IMR-90 (cell line): ENCODE measurements at regions not wholly inside any gene's neighbourhood (a gene's known extent, or its start where the extent isn't known, plus 50 kb on each side); places are given as distances from the start of the nearest gene placed in this dataset.

Source experiments
- ATAC-seq: fragments of 200-7000 bp; cut with Tn5 transposase; 2 replicates; pipeline ENCODE4 v1.9.1; 2020; ENCODE audit warnings: low read depth, mild to moderate bottlenecking, moderate library complexity
- BruUV-seq: library from RNA; stranded (reverse); fragments of 400-500 nt; replicated peaks from 2 replicates; lab custom pipeline; 2021; lab: Mats Ljungman, UMichigan
- CTCF ChIA-PET: fragments of 300-600 bp; formaldehyde crosslinking; extraction: SDS; loops from one replicate; lab custom pipeline; 2021; ENCODE audit warnings: antibody characterized with exemption; lab: Yijun Ruan, JAX
- POLR2A ChIA-PET: fragments of 300-600 bp; sonication (Branson Sonifier 250); formaldehyde crosslinking; loops from one replicate; lab custom pipeline; 2022; ENCODE audit warnings: antibody characterized with exemption; ENCODE audit not compliant: unreplicated experiment; lab: Charles Lee
- DNase-seq: peaks from one replicate; pipeline ENCODE4 v3.0.0; 2013
- H2AFZ ChIP-seq: replicated peaks from 2 replicates; pipeline ENCODE3; 2013; ENCODE audit warnings: low read length, mild to moderate bottlenecking; ENCODE audit not compliant: poor library complexity
- H2AK5ac ChIP-seq: 2 replicates; pipeline ENCODE4 v1.6.1; 2013; ENCODE audit warnings: low read depth, low read length, inconsistent platforms
- H2AK9ac ChIP-seq: replicated peaks from 2 replicates; pipeline ENCODE3; 2013; ENCODE audit warnings: mild to moderate bottlenecking, low read depth, low read length, moderate library complexity; ENCODE audit not compliant: poor library complexity
- H2BK120ac ChIP-seq: 2 replicates; pipeline ENCODE4 v1.6.1; 2013; ENCODE audit warnings: low read depth, low read length, inconsistent platforms
- H2BK15ac ChIP-seq: 3 replicates; pipeline ENCODE4 v1.6.1; 2013; ENCODE audit warnings: low read depth, low read length, inconsistent platforms
- H2BK20ac ChIP-seq: 2 replicates; pipeline ENCODE4 v1.6.1; 2013; ENCODE audit warnings: low read depth, mild to moderate bottlenecking, inconsistent platforms, low read length, moderate library complexity
- H2BK5ac ChIP-seq: 2 replicates; pipeline ENCODE4 v1.6.1; 2013; ENCODE audit warnings: mild to moderate bottlenecking, low read depth, low read length, inconsistent platforms; ENCODE audit not compliant: poor library complexity, severe bottlenecking
- H3K14ac ChIP-seq: replicated peaks from 2 replicates; pipeline ENCODE4 v1.6.1; 2013; ENCODE audit warnings: low read depth, low read length, inconsistent platforms
- H3K18ac ChIP-seq: 2 replicates; pipeline ENCODE4 v1.6.1; 2013; ENCODE audit warnings: low read depth, low read length, control low read depth
- H3K23ac ChIP-seq: 2 replicates; pipeline ENCODE4 v1.6.1; 2013; ENCODE audit warnings: low read depth, low read length, inconsistent platforms
- H3K27ac ChIP-seq: 2 replicates; pipeline ENCODE4 v1.5.1; 2013; ENCODE audit warnings: mild to moderate bottlenecking, control low read depth, low read length; ENCODE audit not compliant: insufficient read depth
- H3K27me3 ChIP-seq: 2 replicates; pipeline ENCODE4 v1.6.1; 2013; ENCODE audit warnings: low read length; ENCODE audit not compliant: control insufficient read depth, insufficient read depth
- H3K36me3 ChIP-seq: 2 replicates; pipeline ENCODE4 v1.6.1; 2013; ENCODE audit warnings: low read length, mixed read lengths; ENCODE audit not compliant: control insufficient read depth, insufficient read depth
- H3K4ac ChIP-seq: 2 replicates; pipeline ENCODE4 v1.6.1; 2013; ENCODE audit warnings: low read depth, low read length, inconsistent platforms
- H3K4me1 ChIP-seq: 2 replicates; pipeline ENCODE4 v1.6.1; 2013; ENCODE audit warnings: low read length, mixed read lengths; ENCODE audit not compliant: control insufficient read depth, insufficient read depth
- H3K4me2 ChIP-seq: 2 replicates; pipeline ENCODE4 v1.6.1; 2013; ENCODE audit warnings: low read depth, mild to moderate bottlenecking, control low read depth, low read length, moderate library complexity
- H3K4me3 ChIP-seq: 2 replicates; pipeline ENCODE4 v1.5.1; 2013; ENCODE audit warnings: low read depth, mild to moderate bottlenecking, control low read depth, low read length, moderate library complexity; ENCODE audit not compliant: insufficient read depth
- H3K56ac ChIP-seq: 2 replicates; pipeline ENCODE4 v1.6.1; 2013; ENCODE audit warnings: low read length, inconsistent platforms; ENCODE audit not compliant: insufficient read depth; ENCODE audit errors: extremely low read depth
- H3K79me1 ChIP-seq, 2 experiments: 2 replicates each; pipeline ENCODE4 v1.6.1; 2013; ENCODE audit warnings: low read length in 2 of 2, inconsistent platforms in 1 of 2, low read depth in 1 of 2
- H3K9ac ChIP-seq: 2 replicates; pipeline ENCODE4 v1.6.1; 2013; ENCODE audit warnings: low read depth, low read length, control low read depth
- H3K9me1 ChIP-seq: 2 replicates; pipeline ENCODE4 v1.6.1; 2013; ENCODE audit warnings: low read length, inconsistent platforms; ENCODE audit not compliant: insufficient read depth
- H3K9me3 ChIP-seq: 2 replicates; pipeline ENCODE4 v1.6.1; 2013; ENCODE audit warnings: low read length; ENCODE audit not compliant: control insufficient read depth, insufficient read depth
- H4K20me1 ChIP-seq: 2 replicates; pipeline ENCODE4 v1.6.1; 2013; ENCODE audit warnings: low read length, inconsistent platforms; ENCODE audit not compliant: insufficient read depth
- H4K5ac ChIP-seq: 2 replicates; pipeline ENCODE4 v1.6.1; 2013; ENCODE audit warnings: mild to moderate bottlenecking, low read depth, low read length, control low read depth
- H4K8ac ChIP-seq, 2 experiments: 2 replicates each; pipeline ENCODE4 v1.6.1; 2013; ENCODE audit warnings: low read depth in 2 of 2, low read length in 2 of 2, control low read depth in 1 of 2, inconsistent platforms in 1 of 2
- H4K91ac ChIP-seq: 2 replicates; pipeline ENCODE4 v1.6.1; 2013; ENCODE audit warnings: low read depth, low read length, inconsistent platforms; ENCODE audit not compliant: insufficient read depth
- BHLHE40 ChIP-seq: fragments of 150-350 bp; IDR thresholded peaks from 2 replicates; pipeline ENCODE4 v1.6.1; 2016; ENCODE audit warnings: mild to moderate bottlenecking, low read depth, low read length
- CEBPB ChIP-seq: IDR thresholded peaks from 2 replicates; pipeline ENCODE4 v1.6.1; 2012; ENCODE audit warnings: low read depth, low read length, improper control_type of control experiment
- CHD1 ChIP-seq: IDR thresholded peaks from 2 replicates; pipeline ENCODE4 v1.6.1; 2012; ENCODE audit warnings: low read depth, low read length, improper control_type of control experiment
- FOS ChIP-seq: fragments of 150-350 bp; IDR thresholded peaks from 2 replicates; pipeline ENCODE4 v1.6.1; 2016; ENCODE audit warnings: low read depth, low read length
- MAFK ChIP-seq: IDR thresholded peaks from 2 replicates; pipeline ENCODE4 v1.6.1; 2012; ENCODE audit warnings: low read depth, low read length, improper control_type of control experiment
- MAZ ChIP-seq: IDR thresholded peaks from 2 replicates; pipeline ENCODE4 v1.6.1; 2012; ENCODE audit warnings: low read depth, mild to moderate bottlenecking, low read length, improper control_type of control experiment, moderate library complexity, borderline replicate concordance
- MXI1 ChIP-seq: IDR thresholded peaks from 2 replicates; pipeline ENCODE4 v1.6.1; 2012; ENCODE audit warnings: low read depth, mild to moderate bottlenecking, low read length, moderate library complexity, borderline replicate concordance
- POLR2A ChIP-seq: IDR thresholded peaks from 2 replicates; pipeline ENCODE4 v1.6.1; 2012; ENCODE audit warnings: mild to moderate bottlenecking, low read depth, low read length
- RAD21 ChIP-seq: IDR thresholded peaks from 2 replicates; pipeline ENCODE4 v1.6.1; 2012; ENCODE audit warnings: low read length, improper control_type of control experiment
- RCOR1 ChIP-seq: IDR thresholded peaks from 2 replicates; pipeline ENCODE4 v1.6.1; 2012; ENCODE audit warnings: mild to moderate bottlenecking, low read length, improper control_type of control experiment; ENCODE audit not compliant: insufficient replicate concordance
- RFX5 ChIP-seq: IDR thresholded peaks from 2 replicates; pipeline ENCODE4 v1.8.0; 2012; ENCODE audit warnings: low read depth, mild to moderate bottlenecking, low read length, moderate library complexity
- SMC3 ChIP-seq: fragments of 150-350 bp; IDR thresholded peaks from 2 replicates; pipeline ENCODE4 v1.6.1; 2016; ENCODE audit warnings: low read depth, mild to moderate bottlenecking, antibody characterized with exemption, low read length, moderate library complexity
- WGBS, 2 experiments: methylation state at CpG; one replicate each; pipeline versions ENCODE4 v1.1.5 to v1.1.7; 2013; ENCODE audit warnings: missing lambda C conversion rate in 2 of 2; ENCODE audit not compliant: insufficient read length in 1 of 2; ENCODE audit errors: extremely low coverage in 2 of 2; 5-methylcytosine and 5-hydroxymethylcytosine counted together
- dilution Hi-C: fragments of 300-500 bp; cut with HindIII; formaldehyde crosslinking; loops from one replicate; pipeline ENCODE4 v1.14.3; 2018; ENCODE audit warnings: low sequenced_read_pairs; ENCODE audit not compliant: unreplicated experiment
- in situ Hi-C: fragments of 300-500 bp; cut with MboI; formaldehyde crosslinking; loops from 3 replicates; pipeline ENCODE4 v1.14.3; 2019; ENCODE audit warnings: low sequenced_read_pairs, inconsistent platforms, mixed read lengths
- intact Hi-C: fragments of 100-400 bp; cut with micrococcal nuclease; formaldehyde crosslinking; loops from 2 replicates; pipeline ENCODE4 v1.10.0; 2022

GRCh38 chr3:194003114-194004057 lies 132.6 kb upstream of the HES1 start:
- Histone ChIP-seq H2AFZ (peak overlapping the region; percentile 78), H2BK120ac (peak overlapping the region; percentile 25), H3K9ac (no peak overlapping the region), H2BK15ac (no peak overlapping the region), H3K4me1 (peaks cover 8% of the 10 kb centered on the region; the same call in 1 of the 2 replicates), H4K91ac (no peak overlapping the region), H4K8ac (no peak overlapping the region), H2BK20ac (no peak overlapping the region; the same call in 1 of the 2 replicates), H3K4me2 (peak overlapping the region; percentile 86), H3K4me3 (peak overlapping the region; percentile 34), H3K27ac (no peak overlapping the region), H3K23ac (no peak overlapping the region), H3K9me3 (no peaks in the 10 kb centered on the region), H3K14ac (no peak overlapping the region), H3K79me1 (no peaks in the 10 kb centered on the region), H3K36me3 (no peaks in the 10 kb centered on the region), H3K18ac (no peak overlapping the region), H3K9me1 (peaks cover 7% of the 10 kb centered on the region; the same call in 1 of the 2 replicates), H4K20me1 (no peaks in the 10 kb centered on the region), H2AK5ac (no peak overlapping the region), H3K56ac (no peak overlapping the region), H4K5ac (no peak overlapping the region), H3K27me3 (peaks cover 29% of the 10 kb centered on the region), H2AK9ac (no peak overlapping the region), H3K4ac (no peak overlapping the region; the same call in 1 of the 2 replicates), H2BK5ac (no peak overlapping the region)
- intact Hi-C loops: loop anchor here (1.0 to 10.0 kb wide), 3 partner anchors 132 to 311 kb away; no protein-coding TSS in a partner anchor
- DNase-seq (peak; percentile 87), ATAC-seq (peak; percentile 97)
- ChIA-PET CTCF (interaction anchor here (0.8 to 1.4 kb wide), 3 partner anchors 13 to 312 kb away, joined by 3 to 4 read pairs (median 3); no protein-coding TSS in a partner anchor), POLR2A (no interaction called here)
- WGBS, 2 experiments: 11% methylated on average over 26 of the region's 58 CpGs; no CpG with 5 or more reads in 1 of the 2 experiments
- dilution Hi-C loops: no loop called here
- TF ChIP-seq BHLHE40 (peak; percentile 74), RFX5 (no peak), FOS (peak; percentile 54), MXI1 (no peak), CEBPB (peak; percentile 94), MAZ (peak; percentile 100), CHD1 (no peak), RAD21 (peak; percentile 23), POLR2A (no peak; the same call in 1 of the 2 replicates), SMC3 (no peak), MAFK (no peak), RCOR1 (no peak)
- no TSS peak for BruUV-seq
- in situ Hi-C loops: no loop called here
